Activated CD4-positive, alpha-beta T cell treated with anti-CD3 and anti-CD28 coated beads, Interleukin-2, amount 10 ng/mL, durations not matched to agents 24 days and 14 days (primary cell): ENCODE measurements at regions not wholly inside any gene's neighbourhood (a gene's known extent, or its start where the extent isn't known, plus 50 kb on each side); places are given as distances from the start of the nearest gene placed in this dataset.

Experiments
- DNase-seq: peaks from one replicate; pipeline ENCODE4 v3.0.0; 2022
- H3K27ac Mint-ChIP-seq: one replicate; pipeline ENCODE4 v1.8.0; 2022; ENCODE audit warnings: mild to moderate bottlenecking, mixed read lengths
- H3K27me3 Mint-ChIP-seq: one replicate; pipeline ENCODE4 v1.8.0; 2022; ENCODE audit warnings: mixed read lengths
- H3K36me3 Mint-ChIP-seq: one replicate; pipeline ENCODE4 v1.8.0; 2022; ENCODE audit warnings: low read depth, mild to moderate bottlenecking, mixed read lengths
- H3K4me1 Mint-ChIP-seq: one replicate; pipeline ENCODE4 v1.8.0; 2021; ENCODE audit warnings: mixed read lengths
- H3K4me3 Mint-ChIP-seq: one replicate; pipeline ENCODE4 v1.8.0; 2022; ENCODE audit warnings: mild to moderate bottlenecking, moderate library complexity, mixed read lengths
- H3K9me3 Mint-ChIP-seq: one replicate; pipeline ENCODE4 v1.8.0; 2021; ENCODE audit warnings: mixed read lengths
- intact Hi-C: fragments of 100-400 bp; cut with micrococcal nuclease; formaldehyde crosslinking; loops from one replicate; pipeline ENCODE4 v1.15.1; 2023

DNA sequence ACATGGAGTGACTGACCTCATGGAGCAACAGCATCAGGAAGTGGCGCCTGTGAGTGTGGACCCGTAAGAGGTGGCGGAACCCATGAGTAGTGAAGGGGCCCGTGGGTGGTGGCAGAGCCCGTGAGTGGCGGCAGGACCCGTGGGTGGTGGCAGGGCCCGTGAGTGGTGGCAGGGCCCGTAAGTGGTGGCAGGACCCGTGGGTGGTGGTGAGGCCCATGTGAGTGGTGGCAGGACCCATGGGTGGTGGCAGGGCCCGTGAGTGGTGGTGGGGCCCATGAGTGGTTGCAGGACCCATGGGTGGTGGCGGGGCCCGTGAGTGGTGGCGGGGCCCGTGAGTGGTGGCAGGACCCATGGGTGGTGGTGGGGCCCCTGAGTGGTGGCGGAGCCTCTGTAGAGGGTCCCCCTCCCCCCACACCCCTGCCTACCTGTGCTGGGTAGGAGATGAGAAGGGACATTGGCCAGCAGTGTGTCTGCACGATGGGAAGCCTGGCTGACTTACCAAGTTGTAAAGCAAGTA, 407.7 kb upstream of the SALL3 start:
- Mint-ChIP-seq H3K27ac (no peak overlapping the region), H3K27me3 (no peaks in the 10 kb centered on the region), H3K36me3 (no peaks in the 10 kb centered on the region), H3K9me3 (peaks cover 18% of the 10 kb centered on the region), H3K4me3 (no peak overlapping the region), H3K4me1 (no peaks in the 10 kb centered on the region)
- intact Hi-C loops, result no loop called here
- DNase-seq, result no peak

DNA sequence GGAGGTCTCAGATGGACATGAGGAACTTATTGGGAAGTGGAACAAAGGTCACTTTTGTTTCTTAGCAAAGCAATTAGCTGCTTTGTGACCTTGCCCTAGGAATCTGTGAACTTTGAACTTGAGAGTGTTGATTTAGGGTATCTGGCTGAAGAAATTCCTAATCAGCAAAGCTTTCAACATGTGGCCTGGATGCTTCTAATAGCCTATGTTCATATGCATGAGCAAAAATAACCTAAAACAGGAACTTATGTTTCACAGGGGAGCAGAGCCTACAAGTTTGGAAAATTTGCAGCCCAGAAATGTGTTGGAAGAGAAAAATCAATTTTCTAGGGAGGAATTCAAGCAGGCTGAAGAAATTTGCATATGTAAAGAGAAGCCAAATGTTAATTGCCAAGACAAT, 405.8 kb upstream of the SALL3 start:
- Mint-ChIP-seq H3K4me1 (no peaks in the 10 kb centered on the region), H3K27ac (no peak overlapping the region), H3K9me3 (peaks cover 16% of the 10 kb centered on the region), H3K36me3 (no peaks in the 10 kb centered on the region), H3K4me3 (no peak overlapping the region), H3K27me3 (no peaks in the 10 kb centered on the region)
- no peak for DNase-seq
- intact Hi-C loops, result no loop called here

DNA sequence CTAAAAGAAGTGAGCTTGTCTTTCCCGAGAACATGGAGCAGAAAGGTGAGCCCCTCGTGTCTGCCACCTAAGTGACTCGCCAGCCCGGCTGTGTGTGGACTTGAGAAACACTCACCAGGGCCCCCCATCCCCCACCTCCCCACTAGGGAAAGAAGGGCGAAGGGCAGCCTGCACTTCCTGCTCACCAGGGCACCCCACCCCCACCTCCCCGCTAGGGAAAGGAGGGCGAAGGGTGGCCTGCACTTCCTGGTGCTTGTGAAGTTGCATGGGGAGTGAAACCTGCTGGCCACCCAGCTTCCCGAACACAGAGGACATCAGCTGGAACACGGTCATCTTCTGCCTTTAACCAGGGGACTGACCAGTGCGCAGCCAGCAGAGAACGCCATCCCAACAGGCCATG, 402.7 kb upstream of the SALL3 start:
- Mint-ChIP-seq H3K36me3 (no peaks in the 10 kb centered on the region), H3K4me3 (no peak overlapping the region), H3K4me1 (no peaks in the 10 kb centered on the region), H3K9me3 (peaks cover 19% of the 10 kb centered on the region), H3K27me3 (no peaks in the 10 kb centered on the region), H3K27ac (no peak overlapping the region)
- intact Hi-C loops, result no loop called here
- no peak for DNase-seq

DNA sequence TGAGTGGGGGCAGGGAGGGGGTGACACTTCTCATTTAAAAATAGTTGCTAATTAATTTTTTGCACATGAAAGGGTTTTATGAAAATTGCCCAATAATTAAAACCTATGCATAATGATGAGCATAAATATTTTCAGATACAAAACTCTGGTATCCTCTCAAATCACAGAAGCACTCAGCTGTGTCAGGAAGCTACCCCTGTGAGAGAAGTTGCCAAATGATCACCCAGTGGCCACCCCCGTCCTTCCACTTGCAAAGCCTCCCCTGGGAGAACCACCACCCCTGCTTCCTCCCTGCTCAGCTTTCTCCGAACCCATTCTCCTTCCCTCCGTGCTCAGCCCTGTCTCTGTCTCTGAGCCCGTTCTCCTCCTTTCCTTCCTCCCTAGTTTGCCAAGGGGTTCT, 400.2 kb upstream of the SALL3 start:
- H3K4me3 Mint-ChIP-seq, result no peak overlapping the region
- no peak for DNase-seq
- H3K4me1 Mint-ChIP-seq, result no peaks in the 10 kb centered on the region
- no peaks in the 10 kb centered on the region for H3K36me3 Mint-ChIP-seq
- no peaks in the 10 kb centered on the region for H3K27me3 Mint-ChIP-seq
- peaks cover 11% of the 10 kb centered on the region for H3K9me3 Mint-ChIP-seq
- no peak overlapping the region for H3K27ac Mint-ChIP-seq
- intact Hi-C loops, result no loop called here

DNA sequence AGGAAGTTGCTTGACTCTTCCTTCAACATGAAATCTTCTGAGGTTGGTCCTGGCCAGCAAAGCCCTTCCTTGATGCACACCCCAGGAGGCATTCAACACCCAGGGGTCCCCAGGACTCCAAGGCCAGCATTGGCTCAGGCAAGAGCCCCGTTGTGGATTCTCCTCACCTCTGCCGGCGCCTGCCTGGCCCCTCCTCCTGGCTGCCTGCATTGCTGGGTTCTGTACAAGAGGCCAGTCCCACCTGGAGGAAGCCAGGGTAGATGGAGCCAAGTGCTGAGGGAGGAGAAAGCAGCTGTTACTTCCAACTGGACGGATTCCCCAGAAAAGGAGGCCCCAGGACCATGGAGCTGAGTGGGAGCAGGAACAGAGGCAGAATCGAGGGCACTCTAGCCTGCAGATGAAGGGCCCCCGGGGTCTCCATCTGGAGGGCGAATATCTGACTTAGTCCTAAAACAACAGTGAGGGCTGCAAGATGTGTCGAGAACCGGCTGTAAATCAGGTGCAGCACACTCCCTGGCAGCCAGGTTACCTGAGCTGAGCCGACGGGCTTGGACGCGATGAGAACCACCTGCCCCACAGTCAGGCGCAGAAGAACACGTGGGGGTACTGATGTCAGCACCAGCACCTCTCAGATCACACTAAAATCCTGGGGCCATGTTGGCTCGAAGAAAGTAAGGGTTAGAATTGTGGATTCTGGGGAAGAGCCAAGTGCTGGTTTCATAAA, 399.6 kb upstream of the SALL3 start:
- Mint-ChIP-seq H3K4me1 (no peaks in the 10 kb centered on the region), H3K9me3 (peaks cover 7% of the 10 kb centered on the region), H3K27me3 (no peaks in the 10 kb centered on the region), H3K36me3 (no peaks in the 10 kb centered on the region), H3K27ac (no peak overlapping the region), H3K4me3 (no peak overlapping the region)
- intact Hi-C loops, result no loop called here
- DNase-seq, result no peak

DNA sequence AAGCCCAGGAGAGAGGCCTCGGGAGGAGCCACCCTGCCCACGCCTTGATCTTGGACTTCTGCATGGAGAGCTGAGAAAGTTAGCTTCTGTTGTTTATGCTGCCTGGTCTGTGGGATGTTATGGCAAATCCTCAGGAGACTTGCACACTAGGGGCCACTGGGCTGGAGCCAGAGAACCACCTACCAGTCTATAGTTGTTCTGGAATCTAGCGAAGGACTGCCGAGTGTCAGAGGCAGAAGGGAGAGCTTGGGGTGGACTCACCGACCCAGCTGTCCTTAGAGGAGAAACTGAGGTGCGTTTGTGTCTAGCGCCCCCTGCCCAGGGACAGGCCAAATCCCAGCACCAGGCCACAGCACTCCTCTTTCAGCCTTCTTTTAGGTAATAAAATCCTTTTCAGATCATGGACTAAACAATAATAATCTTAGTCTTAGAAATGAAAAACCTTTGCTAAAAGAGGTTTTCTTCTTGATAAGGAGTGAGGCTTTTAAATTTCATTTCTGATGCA, 398.7 kb upstream of the SALL3 start:
- intact Hi-C loops, result no loop called here
- Mint-ChIP-seq H3K27ac (no peak overlapping the region), H3K9me3 (peaks cover 6% of the 10 kb centered on the region), H3K4me3 (no peak overlapping the region), H3K27me3 (no peaks in the 10 kb centered on the region), H3K36me3 (no peaks in the 10 kb centered on the region), H3K4me1 (no peaks in the 10 kb centered on the region)
- no peak for DNase-seq

DNA sequence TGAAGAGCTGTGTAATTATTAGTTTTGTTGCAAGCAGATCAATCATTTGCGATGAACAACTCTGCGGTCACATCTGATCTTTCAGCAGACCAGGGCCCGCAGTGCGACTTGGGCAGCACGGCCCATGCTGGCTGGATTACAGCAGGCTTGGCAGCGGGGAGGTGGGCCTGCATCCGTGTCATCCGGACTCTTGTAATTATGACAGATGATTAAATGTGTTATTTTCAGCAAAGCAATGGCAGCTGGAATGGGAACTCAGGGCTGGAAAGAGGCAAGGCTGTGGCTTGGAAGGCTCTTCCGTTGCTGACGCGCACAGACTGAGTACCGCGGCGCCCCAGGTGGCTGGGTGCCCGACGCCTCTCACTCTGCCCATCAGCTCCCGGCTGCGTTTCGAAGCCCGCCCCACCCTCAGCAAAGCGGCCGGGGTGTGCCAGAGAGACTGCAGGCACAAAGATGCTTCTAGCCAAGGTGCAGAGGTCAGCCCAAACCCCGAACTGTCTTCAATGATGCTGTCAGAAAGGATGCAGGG, 397.4 kb upstream of the SALL3 start:
- no peaks in the 10 kb centered on the region for H3K4me1 Mint-ChIP-seq
- no peaks in the 10 kb centered on the region for H3K36me3 Mint-ChIP-seq
- no peak overlapping the region for H3K27ac Mint-ChIP-seq
- H3K4me3 Mint-ChIP-seq, result no peak overlapping the region
- peaks cover 6% of the 10 kb centered on the region for H3K9me3 Mint-ChIP-seq
- DNase-seq, result no peak
- intact Hi-C loops, result no loop called here
- H3K27me3 Mint-ChIP-seq, result no peaks in the 10 kb centered on the region

DNA sequence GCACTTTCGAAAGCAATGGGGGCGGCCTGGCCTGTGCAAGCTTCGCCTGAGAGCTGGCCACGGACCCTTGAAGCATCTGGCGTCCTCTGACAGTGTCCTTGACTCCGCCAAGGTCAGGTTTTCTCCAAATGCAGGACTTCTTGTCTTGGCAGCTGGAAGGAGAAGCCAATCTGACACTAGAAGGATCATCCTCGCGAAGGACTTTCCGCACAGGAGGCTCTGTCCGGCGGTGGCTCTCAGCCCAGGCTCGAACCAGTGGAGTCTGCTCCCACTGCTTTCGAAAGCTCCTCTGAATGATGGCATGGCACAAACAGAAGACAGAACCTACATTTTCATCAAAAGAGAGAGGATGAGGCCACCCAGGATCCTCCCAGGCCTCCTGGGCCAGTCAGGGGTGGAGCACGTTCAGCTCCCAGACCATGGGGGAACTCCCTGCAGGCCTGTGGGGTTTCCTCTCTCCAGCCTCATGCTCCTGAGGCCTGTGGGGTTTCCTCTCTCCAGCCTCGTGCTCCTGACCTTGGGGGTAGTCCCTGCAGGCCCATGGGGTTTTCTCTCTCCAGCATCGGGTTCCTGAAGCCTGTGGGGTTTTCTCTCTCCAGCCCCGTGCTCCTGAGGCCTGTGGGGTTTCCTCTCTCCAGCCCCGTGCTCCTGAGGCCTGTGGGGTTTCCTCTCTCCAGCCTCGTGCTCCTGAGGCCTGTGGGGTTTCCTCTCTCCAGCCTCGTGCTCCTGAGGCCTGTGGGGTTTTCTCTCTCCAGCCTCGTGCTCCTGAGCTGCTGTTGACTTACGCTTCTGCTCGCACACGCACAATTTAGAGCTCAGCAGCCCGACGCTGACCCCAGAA, 396.5 kb upstream of the SALL3 start:
- peaks cover 3% of the 10 kb centered on the region for H3K9me3 Mint-ChIP-seq

DNA sequence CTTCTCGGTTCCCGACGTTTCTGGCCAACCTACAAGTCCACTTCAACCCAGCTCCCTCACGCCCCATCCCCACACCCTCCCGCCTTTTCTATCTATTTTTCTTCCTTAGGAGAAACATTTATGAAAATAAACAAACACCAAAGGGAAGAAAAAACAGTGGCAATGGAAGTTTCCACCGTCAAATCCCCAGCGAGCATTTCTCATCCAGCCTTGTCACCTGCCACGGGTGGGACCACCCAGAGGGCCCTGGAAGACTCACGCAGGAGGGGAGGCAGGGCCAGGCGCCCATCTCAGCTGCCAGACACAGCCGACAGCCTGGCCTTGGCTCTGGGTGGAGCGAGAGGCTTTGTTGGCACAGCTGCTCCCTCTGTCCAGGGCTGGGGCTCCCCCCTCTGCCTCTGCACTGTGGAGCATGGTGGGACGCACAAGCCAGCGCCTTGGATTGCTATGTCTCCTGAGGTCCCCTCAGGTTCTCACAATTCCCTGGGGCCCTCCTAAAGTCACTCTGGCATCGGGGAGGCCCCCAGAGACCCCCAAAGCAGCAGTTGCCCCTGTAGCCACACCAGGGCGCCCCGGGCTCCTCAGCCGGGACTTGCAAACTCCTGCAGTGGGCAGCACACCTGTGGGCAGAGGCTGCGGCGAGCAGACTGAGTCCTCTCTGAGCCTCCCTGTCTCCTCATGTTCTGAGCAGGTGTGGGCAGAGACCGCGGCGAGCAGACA, 395.7 kb upstream of the SALL3 start:
- no peaks in the 10 kb centered on the region for H3K4me1 Mint-ChIP-seq
- no peaks in the 10 kb centered on the region for H3K36me3 Mint-ChIP-seq
- DNase-seq, result no peak
- peaks cover 3% of the 10 kb centered on the region for H3K9me3 Mint-ChIP-seq
- H3K27ac Mint-ChIP-seq, result no peak overlapping the region
- no peak overlapping the region for H3K4me3 Mint-ChIP-seq
- H3K27me3 Mint-ChIP-seq, result no peaks in the 10 kb centered on the region
- intact Hi-C loops, result no loop called here

More for the DNA sequence above, 396.5 kb upstream of the SALL3 start:
- H3K27ac Mint-ChIP-seq, result no peak overlapping the region
- no peak overlapping the region for H3K4me3 Mint-ChIP-seq
- intact Hi-C loops, result no loop called here
- H3K4me1 Mint-ChIP-seq, result no peaks in the 10 kb centered on the region
- no peaks in the 10 kb centered on the region for H3K36me3 Mint-ChIP-seq
- no peaks in the 10 kb centered on the region for H3K27me3 Mint-ChIP-seq
- DNase-seq, result no peak

DNA sequence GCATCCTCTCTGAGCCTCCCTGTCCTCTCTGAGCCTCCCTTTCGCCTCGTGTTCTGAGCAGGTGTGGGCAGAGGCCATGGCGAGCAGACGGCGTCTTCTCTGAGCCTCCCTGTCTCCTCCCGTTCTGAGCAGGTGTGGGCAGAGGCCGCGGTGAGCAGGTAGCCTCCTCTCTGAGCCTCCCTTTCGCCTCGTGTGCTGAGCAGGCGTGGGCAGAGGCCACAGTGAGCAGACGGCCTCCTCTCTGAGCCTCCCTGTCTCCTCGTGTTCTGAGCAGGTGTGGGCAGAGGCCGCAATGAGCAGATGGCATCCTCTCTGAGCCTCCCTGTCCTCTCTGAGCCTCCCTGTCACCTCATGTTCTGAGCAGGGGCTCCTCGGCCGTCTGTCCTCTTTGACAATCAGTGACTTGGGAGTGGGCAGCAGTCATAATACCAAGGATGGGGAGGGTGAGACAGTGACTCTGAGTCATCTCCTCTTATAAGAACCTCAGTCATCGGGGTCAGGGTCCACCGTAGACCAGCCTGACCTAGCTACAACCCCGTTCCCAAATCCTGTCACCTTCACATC, 395.1 kb upstream of the SALL3 start:
- no peaks in the 10 kb centered on the region for H3K4me1 Mint-ChIP-seq
- H3K36me3 Mint-ChIP-seq, result no peaks in the 10 kb centered on the region
- H3K27ac Mint-ChIP-seq, result no peak overlapping the region
- peaks cover 3% of the 10 kb centered on the region for H3K9me3 Mint-ChIP-seq
- H3K27me3 Mint-ChIP-seq, result no peaks in the 10 kb centered on the region
- H3K4me3 Mint-ChIP-seq, result no peak overlapping the region
- intact Hi-C loops, result no loop called here
- no peak for DNase-seq

DNA sequence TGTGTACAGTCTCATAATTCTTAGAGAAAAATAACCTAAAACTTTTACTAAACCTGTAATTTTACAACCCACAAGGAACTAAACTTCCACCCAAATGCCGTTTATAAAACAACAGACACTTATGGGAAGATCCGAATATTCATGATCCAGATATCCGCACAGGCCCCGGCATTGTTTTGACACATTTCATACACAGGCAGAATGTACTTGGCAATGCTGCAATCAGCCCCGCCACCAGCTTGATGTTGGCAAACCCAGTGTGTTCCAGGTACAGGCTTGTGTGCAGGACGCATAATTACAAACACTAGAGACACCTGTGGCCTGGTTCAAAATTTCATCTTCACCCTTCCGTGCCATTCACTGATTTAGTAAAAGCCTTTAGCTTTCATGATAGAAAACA, 393.0 kb upstream of the SALL3 start:
- intact Hi-C loops, result no loop called here
- no peak for DNase-seq
- peaks cover 3% of the 10 kb centered on the region for H3K9me3 Mint-ChIP-seq
- H3K27me3 Mint-ChIP-seq, result no peaks in the 10 kb centered on the region
- H3K36me3 Mint-ChIP-seq, result no peaks in the 10 kb centered on the region
- no peak overlapping the region for H3K4me3 Mint-ChIP-seq
- H3K4me1 Mint-ChIP-seq, result no peaks in the 10 kb centered on the region
- H3K27ac Mint-ChIP-seq, result no peak overlapping the region

DNA sequence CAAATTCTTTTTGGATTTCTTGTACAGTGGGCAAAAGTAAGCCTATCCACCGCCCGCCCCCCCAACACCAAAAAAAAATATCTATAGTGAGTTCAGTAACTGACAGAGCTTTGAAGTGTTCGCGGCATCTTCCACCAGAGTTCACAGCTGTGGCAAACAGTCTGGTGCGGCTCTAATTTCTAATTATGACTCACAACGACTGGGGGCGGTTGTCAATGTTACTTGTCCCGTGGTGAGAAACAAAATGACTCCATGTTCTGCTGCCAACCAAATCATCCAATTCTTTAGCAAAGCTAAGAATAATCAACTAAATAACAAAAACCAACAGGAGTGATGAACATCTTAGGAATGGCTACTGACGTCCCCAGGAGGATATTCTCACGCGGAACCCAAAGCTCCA, 392.5 kb upstream of the SALL3 start:
- no peak for DNase-seq
- intact Hi-C loops, result no loop called here
- Mint-ChIP-seq H3K27ac (no peak overlapping the region), H3K27me3 (no peaks in the 10 kb centered on the region), H3K9me3 (no peaks in the 10 kb centered on the region), H3K36me3 (no peaks in the 10 kb centered on the region), H3K4me1 (no peaks in the 10 kb centered on the region), H3K4me3 (no peak overlapping the region)
